ENCODE measurements at regions not wholly inside any gene's neighbourhood (a gene's known extent, or its start where the extent isn't known, plus 50 kb on each side); places are given as distances from the start of the nearest gene placed in this dataset.

DNA sequence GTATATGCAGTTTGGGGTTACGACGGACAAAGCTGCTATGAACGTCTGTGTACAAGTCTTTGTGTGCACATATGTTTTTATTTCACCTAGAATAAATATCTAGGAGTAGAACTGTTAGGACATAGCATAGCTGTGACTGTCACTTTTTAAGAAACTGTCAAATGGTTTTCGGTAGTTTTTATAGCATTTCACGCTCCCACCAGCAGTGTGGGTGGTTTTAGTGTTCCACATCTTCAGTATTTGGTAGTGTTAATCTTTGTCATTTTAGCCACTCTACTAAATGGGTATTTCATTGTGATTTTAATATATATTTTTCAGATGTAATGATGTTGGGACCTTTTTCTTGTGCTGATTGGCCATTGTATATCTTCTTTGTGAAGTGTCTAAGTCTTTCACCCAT is 109.1 kb upstream of the BCAT1 start:
- DNase-seq = no peak

DNA sequence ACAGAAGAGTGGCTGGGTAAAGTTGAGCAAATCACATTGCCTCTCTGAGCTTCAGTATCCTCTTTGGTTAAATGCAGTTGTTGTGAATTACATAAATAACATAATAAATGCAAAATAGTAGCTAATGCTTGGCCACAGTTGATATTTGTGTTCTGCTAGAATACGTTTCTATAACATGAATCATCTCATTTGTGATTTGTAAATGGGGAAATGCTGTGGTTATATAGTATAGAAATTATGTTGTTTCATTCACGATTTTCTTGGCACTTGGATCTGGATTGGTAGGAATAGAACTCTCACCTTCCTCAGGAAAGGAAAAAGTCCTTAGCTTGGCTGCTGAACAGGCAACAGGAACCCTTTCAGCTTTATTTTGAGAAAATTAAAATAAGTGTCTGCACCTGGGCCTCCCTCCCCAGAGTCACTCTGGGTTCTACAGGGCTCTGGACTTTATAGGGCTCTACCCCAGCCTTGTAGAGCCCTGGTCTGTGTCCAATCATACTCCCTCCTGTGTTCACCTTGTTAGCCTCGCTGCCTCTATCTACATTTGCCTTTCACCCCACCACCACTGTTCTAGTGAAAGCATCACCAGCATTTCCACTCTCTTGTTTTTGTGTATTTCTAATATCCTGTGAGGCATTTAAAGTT is 107.7 kb upstream of the BCAT1 start:
- DNase-seq = no peak

DNA sequence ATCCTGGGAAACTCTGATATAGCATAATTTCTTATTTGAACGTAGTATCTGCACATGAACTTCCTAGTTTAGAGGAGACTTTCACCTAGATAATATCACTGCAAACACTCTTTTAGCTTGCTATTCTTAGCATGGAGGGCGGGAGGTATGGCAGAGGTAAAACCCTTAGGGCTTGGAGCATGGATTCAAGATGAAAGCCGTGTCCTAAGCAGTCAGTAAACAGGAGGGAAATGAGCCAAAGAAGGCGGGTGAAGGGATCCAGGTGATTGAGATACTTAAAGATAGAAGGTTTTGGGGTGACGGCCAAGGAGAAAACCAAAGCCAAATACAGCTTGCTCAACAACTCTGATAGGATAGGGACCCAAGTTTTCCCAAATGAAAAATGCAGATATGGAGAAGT is 107.1 kb upstream of the BCAT1 start:
- DNase-seq = no peak

DNA sequence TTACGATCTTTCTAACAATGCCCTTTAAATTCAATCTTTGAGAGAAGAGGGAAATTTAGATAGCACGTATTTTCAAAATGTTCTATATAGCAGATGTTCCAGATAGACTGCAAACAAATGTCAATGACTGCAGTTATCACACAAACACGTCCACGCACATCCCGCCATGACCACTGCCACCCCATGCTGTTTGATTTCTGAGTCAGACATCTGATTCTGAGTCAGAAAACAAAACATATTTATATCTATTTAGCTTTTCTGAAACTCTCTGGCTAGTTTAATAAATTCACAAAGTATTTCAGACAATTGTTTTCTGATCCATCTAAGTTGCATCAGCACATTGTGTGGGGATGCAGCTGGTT is 105.9 kb upstream of the BCAT1 start:
- no peak for DNase-seq

DNA sequence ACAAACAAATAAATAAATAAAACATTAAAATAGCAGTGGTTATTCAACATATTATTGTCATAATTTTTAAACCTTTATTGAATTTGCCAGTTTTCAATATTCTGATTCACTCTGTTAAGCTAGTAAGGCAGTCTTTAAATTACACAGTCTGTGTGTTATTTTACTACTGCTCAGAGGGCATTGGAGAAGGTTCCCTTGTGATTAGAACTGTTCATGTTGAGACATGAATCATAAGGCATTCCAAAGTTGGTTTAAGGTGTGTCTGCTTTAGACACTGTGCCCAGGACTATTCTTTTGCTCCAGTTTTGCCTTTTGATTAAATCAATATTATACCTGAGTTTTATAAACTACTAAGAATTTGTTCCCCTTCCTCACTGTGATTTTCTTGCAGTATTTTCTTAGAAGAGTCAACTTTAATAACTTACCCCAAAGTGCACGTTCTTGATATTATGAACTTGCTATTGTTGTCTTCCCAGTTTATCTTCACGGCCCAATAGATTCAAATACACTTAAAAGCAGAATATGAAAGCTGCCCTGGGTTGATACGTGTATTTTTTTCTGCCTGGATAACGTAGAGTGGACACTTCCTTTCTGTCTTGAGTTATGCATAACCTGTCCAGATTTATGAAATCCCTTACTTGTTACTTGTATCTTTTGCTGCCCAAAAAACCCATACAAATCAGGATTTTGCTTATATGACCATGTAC is 105.3 kb upstream of the BCAT1 start:
- peak in 1 of 2 experiments; percentile 8 for DNase-seq

DNA sequence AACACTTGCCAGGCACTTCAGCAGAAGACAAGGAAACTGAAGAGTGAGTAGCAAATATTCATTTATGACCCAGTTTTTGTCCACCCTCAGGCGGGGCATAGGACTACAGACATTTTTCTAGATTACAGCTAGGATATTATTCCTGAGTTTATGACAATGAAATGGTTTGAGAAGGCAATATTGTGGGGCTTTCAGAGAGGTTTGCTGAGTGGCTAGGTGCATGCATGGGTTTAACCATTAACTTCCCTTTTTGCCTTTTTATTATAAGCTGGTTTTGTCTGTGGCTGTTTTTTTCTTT is 104.0 kb upstream of the BCAT1 start:
- DNase-seq = peak; percentile 65 to 68

DNA sequence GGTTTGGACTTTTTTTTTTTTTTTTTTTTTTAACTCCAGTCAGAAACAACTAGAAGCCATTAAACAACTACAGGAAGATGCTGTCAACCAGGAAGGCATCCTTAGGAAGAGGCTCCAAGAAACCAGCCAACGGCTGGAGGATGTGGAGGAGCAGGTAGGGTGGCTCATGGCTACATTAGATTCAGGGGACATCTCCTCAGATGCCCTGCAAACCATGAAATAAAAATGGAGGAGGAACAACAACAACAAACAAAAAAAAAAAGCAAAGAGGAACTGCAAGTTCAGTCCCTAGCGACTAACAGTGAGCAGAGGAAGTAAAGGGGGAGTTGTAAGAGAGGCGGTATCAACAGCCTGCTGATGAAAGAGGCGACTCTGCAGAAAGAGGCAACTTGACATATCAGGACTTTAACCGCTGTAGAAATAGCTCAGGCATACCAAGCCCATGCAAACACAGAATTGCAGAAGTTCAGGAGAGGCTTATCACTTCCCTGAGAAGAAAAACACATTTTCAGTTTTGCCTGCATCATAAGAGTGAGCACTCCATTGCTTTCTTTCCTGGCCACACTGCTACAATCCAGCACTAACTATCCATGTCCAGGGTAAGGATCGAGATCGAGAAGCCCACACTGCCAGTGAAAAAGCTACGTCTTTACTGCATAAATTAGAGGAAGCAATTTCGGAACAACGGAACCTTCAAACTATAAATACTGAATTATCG is 103.5 kb upstream of the BCAT1 start:
- DNase-seq = peak; percentile 96

DNA sequence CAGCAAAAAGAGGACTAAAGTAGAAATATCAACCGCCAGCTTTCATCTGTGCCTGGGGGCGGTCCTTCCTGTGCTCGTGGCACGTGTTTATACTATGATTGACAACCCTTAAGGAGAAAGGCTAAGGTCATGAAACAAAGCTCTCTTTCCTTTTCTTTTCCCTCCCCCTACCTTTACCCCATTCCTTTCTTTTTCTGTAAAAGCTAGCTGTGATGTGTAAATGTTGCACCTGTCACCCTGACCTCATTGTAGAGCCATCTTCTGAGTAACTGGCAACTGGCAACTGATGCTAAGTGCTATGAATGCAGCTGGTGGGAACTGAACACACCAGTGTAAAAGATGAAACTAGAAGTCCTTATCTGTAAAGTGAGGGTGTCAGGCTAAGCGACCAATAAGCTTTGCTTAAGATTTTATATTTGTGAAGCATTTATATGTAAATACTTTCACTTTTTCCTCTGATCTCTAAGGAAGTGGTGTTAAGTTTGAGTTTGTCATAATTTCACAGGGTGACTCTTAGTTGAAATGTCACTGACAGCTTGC is 102.8 kb upstream of the BCAT1 start:
- DNase-seq = peak; percentile 55 to 56

DNA sequence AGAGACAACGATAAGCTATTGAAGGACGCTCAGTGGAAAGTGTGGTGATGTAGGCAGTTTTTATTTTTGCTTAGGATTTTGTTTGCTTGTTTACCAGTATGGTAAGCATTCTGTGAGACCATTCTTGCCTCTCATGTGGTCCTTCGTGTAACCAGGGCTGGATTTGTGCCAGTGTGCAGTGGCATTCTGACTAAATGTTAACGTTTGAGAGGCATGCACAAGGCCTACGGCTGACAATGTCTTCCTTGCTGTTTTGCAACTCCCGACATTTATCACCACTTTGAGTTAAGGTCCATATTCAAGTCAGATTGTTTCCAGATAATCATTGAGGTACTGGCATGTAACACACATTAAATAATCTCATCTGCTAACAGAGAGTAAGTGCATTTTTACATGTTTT is 102.3 kb upstream of the BCAT1 start:
- no peak for DNase-seq

DNA sequence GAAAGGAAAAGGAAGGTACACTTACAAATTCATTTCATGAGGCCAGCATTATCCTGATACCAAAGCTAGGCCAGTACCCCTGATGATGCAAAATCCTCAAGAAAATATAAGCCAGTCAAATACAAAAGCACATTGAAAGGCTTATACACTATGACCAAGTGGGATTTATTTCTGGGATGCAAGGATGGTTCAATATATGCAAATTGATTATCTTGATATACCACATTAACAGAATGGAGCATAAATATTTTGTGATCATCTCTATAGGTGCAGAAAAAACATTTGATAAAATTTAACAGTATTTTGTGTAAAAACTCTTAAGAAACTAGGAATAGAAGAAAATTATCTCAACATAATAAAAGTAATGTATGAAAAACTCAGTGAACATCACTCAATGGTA is 97.0 kb upstream of the BCAT1 start:
- no peak for DNase-seq

DNA sequence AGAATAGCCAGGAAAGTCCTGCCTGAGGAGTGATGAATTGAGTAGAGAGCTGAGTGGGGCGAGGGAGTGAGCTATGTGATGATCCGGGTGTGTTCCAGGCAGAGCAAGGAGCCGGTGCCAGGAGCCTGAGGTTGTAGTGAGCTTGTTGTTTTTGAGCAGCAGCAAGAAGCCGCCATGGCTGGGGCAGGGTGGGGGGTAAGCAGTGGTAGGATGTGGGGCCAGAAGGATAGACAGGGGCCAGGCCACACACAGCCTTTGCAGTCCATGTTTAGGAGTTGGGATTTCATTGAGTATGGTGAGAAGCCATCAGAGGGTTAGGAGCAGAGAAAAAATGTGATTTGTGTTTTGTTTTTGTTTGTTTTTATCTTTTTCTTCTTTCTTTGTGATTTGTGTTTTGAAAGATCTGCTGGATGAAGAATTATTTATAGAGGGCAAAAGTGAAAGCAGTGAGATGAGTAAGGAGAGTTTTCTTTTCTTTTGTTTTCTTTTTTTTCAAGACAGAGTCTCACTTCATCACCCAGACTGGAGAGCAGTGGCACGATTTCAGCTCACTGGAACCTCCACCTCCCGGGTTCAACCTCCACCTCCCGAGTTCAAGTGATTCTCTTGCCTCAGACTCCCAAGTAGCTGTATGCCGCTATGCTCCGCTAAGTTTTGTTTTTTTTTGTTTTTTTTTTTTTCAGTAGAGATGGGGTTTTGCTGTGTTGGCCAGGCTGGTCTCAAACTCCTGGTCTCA is 92.3 kb upstream of the BCAT1 start:
- no peak for DNase-seq

DNA sequence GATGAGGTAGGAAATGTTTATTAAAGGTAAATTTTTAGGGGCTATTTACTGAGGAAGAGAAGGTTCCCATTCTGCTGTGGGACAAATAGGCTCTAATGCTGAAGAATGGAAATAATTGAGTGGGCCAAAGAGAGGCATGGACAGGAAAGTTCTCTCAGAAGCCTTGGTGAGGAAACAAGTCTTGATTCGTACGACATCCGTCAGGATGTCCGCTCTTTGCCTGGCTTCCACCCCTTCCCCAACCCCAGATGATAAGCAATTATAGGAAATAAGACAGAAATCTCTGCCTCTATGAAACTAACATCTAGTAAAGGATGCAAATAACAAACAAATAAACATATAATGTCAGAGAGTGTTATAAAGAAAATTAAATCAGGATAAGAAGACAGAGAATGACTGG is 91.7 kb upstream of the BCAT1 start:
- no peak for DNase-seq

DNA sequence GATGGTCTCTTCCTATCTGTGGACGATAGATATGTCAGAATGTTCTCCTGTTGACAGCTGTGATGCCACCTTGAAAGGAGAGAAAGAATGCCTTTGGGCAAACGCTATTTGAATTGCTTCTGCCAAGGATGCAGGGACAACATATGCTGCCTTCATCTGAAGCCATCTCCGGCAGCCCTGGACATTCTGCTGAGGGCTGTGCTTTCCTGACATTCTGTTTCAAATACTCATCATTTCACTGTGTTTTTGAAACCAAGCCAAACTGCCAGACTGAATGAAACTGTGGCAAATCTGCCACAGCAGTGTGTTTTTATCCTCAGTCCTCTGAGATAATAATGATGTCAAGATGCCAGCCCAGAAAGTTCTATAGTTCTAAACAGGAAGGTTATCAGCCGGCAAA is 85.8 kb upstream of the BCAT1 start:
- DNase-seq = no peak

DNA sequence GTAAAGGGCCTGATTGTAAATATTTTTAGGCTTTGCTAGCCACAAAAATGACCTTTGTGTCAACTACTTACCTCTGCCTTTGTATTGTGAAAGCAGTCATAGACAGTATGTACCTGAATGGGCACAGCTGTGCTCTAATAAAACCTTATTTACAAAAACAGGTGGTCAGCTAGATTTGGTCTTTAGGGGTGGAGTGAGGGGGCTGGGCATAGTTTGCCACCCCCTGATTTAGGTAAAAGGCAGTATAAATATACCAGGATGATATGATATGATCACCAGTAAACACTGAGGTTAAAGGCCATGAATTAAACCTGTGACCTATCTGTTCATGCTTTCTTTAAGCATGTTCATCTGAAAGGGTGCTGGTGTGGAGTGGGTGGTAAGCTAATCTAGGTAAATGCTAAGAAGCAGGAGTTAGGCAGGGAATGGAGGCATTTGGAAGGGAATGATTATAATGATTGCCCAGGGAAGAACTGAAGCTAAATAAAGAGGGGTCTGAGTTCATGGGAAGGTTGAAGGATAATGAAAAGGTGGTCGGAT is 77.1 kb upstream of the BCAT1 start:
- no peak for DNase-seq

DNA sequence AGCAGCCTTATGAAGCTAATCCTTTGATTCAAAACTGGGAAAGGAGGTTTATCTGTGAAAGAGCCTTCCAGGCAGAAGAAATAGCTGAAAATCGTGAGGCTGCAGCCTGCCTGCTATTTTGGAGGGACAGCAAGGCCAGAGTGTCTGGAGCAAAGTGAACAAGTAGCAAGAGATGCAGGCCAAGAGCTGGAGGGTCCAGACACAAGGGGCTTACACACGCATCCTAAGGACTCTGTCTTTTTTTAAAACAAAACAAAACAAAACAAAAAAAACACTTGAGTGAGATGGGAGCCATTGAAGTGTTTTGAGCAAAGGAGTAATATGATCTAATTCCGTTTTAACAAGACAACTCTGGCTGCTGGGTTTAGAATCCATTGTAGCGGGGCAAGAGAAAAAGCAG is 76.4 kb upstream of the BCAT1 start:
- no peak for DNase-seq

DNA sequence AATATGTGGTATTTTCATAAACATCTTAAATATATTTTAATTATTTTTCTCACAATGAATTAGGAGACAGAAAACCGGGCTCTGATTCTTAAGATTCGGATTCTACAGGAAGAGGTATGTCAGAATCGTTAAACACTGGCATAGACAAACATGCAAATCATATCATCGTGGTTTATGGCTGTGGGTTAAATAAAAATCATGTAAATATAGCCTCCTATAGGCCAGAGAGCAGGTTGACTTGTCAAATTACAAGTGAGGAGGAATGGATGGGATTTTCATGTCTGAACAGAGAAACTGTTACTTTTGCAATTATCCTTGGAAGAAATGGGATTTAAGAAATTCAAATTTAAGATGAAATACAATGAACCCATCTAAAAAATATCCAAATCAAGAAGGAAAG is 74.9 kb upstream of the BCAT1 start:
- no peak for DNase-seq

DNA sequence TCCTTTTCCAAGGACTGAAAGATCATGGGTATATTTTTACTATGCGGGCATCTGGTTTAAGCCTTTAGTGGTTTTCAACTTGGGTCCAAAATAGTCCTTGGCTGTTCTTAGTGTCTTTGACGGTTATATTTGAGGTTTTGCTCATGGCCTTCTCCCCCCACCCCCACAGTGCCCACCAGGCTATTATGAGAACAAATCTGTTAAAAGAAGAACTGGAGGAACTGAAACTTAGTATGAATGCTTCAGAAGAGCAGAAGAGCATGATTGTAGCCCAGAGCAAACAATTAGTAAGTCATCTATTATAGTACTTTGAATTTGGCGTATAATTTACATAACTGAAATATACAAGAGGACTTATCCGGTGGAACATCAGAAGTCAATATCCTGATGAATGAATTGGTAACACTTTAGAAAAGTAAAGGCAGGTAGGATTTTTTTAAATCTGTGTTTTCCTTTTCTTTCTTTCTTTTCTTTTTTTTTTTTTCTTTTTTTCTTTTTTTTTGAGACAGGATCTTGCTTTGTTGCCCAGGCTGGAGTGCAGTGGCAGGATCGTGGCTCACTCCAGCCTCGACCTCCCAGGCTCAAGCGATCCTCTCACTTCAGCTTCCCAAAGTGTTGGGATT is 71.8 kb upstream of the BCAT1 start:
- DNase-seq = no peak

DNA sequence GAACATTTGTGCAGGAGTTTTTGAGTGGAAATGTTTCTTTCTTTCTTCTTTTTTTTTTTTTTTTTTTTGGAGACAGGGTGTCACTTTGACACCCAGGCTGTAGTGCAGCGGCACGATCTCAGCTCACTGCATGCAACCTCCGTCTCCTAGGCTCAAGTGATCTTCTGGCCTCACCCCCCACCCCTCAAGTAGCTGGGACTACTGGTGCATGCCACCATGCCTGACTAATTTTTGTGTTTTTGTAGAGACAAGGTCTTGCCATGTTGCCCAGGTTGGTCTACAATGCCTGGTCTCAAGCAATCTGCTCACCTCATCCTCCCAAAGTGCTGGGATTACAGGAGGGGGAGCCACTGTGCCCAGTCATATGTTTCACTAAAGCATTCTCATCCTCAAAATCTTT is 69.2 kb upstream of the BCAT1 start:
- DNase-seq = no peak

DNA sequence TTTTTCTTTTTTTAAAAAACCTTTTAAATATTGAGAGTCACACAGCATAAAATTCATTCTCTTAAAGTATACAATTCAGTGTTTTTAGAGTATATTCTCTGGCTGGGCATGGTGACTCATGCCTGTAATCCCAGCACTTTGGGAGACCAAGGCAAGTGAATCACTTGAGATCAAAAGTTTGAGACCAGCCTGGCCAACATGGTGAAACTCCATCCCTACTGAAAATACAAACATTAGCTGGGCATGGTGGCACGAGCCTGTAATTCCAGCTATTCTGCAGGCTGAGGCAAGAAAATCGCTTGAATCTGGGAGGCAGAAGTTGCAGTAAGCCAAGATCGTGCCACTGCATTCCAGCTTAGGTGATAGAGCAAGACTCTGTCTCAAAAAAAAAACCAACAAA is 68.4 kb upstream of the BCAT1 start:
- DNase-seq = no peak

DNA sequence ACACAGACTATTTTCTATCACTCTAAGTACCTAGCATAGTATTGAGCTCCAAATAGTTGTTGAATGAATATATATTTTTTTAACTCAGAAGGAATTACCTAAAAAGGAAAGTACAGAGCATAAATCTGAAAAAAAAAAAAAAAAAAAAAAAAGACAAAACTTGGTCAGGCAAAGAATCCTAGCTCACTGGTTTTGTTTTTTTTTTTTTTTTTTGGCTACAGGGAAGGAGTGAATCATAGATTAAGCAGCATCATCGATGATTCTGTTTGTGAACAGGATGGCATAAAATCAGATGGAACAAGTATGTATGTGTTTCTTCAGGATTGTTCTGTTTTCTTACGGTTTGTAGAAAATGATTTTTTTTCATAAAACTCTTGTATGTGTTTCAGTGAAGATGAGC is 66.1 kb upstream of the BCAT1 start:
- no peak for DNase-seq

DNA sequence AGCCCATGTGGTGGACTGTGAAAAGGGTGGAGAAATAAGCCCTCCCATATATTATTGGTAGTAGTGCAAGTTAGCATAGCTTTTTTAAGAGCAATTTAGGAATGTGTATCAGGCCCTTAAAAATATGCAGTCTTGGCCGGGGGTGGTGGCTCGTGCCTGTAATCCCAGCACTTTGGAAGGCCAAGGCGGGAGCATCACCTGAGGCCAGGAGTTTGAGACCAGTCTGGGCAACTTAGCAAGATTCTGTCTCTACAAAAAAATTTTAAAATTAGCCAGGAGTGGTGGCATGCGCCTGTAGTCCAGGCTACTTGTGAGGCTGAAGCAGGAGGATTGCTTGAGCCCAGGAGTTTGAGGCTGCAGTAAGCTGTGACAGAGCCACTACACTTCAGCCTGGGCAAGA is 64.2 kb upstream of the BCAT1 start:
- no peak for DNase-seq

DNA sequence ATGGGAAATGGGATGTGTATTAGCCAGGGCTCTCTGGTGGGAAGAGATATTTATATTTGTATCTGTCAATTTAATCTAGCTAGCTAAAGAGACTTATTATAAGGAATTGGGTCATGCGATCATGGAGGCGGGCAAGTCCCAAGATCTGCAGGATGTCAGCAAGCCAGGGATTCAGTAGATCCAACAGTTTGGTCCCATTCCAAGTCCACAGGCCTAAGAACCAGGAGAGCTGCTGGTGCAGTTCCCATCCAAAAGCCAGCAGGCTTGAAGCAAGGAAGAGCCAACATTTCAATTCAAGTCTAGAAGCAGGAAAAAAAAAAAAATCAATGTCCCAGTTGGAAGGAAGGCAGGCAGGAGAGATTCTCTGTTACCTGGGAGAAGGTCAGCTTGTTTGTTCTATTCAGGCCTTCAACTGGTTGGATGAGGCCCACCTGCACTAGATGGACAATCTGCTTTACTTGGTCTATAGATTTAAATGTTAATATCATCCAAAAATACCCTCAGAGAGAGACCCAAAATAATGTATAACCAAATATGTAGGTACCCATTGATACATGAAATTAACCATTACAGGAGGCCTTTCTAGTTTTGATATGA is 60.7 kb upstream of the BCAT1 start:
- no peak for DNase-seq

DNA sequence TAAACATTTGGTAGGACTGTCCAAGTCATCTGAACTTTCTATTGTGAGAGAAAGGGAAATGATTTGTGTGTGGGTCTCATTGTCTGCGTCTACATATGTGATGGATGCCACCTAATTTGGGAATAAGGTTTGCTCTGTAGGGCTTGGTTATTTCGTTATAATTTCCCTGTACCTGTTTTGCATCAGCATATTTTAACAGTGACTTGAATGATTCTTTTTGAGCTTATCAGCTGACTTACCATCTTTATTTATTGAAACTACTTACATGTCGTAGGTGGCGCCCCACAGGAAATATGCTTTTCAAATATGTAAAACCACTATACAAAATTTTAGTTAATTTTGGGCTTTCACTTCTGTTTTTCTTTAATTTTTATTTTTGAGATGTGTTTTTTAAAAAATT is 56.5 kb upstream of the BCAT1 start:
- DNase-seq = no peak

Data from Kasumi-1 (cell line).